AG10803 (cell line): ENCODE measurements at regions not wholly inside any gene's neighbourhood (a gene's known extent, or its start where the extent isn't known, plus 50 kb on each side); places are given as distances from the start of the nearest gene placed in this dataset.

Experiments
- DNase-seq: peaks from one replicate; pipeline ENCODE4 v3.0.0; 2010; ENCODE audit warnings: low read depth
- H3K4me3 ChIP-seq: 2 replicates; pipeline ENCODE4 v1.5.1; 2011; ENCODE audit warnings: mild to moderate bottlenecking, low read length, control low read depth
- TF ChIP-seq, protein P1 (sequence below): conservative IDR thresholded peaks from 2 replicates; pipeline ENCODE4 v1.5.1; 2011; ENCODE audit warnings: mild to moderate bottlenecking, low read length, control low read depth, inconsistent platforms

DNA sequence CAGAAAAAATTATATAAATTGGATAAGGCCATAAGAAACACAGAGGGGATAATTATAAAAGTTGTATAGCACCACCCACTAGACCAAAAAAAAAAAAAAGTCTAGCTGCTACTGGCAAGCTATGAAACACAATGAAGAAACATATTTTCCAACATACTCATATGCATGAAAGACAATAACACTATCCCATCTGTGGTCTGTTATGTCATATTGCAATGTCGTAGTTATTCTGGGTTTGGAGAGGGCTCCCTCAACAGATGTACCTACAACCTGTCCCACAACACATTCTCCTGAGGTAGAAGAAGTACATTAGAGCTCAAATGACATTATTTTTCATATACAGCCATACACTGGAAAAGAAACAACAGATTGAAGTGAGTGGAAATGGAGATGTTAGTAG, 517.6 kb upstream of the ADGRL4 start:
- no peak overlapping the region for H3K4me3 ChIP-seq
- TF ChIP-seq, protein P1, sequence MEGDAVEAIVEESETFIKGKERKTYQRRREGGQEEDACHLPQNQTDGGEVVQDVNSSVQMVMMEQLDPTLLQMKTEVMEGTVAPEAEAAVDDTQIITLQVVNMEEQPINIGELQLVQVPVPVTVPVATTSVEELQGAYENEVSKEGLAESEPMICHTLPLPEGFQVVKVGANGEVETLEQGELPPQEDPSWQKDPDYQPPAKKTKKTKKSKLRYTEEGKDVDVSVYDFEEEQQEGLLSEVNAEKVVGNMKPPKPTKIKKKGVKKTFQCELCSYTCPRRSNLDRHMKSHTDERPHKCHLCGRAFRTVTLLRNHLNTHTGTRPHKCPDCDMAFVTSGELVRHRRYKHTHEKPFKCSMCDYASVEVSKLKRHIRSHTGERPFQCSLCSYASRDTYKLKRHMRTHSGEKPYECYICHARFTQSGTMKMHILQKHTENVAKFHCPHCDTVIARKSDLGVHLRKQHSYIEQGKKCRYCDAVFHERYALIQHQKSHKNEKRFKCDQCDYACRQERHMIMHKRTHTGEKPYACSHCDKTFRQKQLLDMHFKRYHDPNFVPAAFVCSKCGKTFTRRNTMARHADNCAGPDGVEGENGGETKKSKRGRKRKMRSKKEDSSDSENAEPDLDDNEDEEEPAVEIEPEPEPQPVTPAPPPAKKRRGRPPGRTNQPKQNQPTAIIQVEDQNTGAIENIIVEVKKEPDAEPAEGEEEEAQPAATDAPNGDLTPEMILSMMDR, result no peak
- DNase-seq, result no peak

- no peak for DNase-seq
- no peak overlapping the region for H3K4me3 ChIP-seq
- TF ChIP-seq, protein P1, result no peak
Measured at GRCh38 chr1:79519084-79519760, 512.7 kb upstream of the ADGRL4 start.

DNA sequence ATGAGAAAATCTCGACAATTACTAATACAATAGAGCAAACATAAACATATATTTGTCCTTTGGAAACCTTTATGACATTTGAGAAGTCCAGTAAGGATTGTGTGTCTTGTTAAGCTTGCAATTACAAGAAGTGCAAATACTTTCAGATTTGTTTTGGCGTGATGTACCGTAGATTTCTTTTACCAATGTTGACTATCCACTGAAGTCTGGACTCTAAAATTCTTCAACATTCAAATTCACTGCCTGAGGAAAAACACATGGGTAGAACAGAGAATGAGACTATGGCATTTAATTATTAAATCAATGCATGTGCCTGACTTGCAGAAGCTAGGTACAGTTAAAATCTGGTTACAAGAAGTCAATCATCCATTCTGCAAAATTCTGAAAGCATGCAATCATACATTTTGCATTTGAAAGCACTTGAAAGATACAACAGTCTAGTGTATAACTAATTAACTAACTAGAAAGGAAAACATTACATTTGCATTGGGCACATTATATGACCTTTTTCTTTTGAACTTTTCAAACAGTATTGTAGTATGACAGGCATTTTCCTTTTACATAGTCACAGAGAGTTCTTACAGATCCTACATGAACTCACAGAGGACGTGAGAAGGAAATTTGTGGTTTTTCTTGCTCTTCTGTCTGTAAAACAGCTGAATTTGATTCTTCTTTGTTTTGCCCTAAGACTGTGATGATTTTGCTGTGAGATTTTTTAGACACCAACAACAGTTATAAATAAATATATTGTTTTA, 511.1 kb upstream of the ADGRL4 start:
- no peak overlapping the region for H3K4me3 ChIP-seq
- TF ChIP-seq, protein P1, result no peak
- DNase-seq, result no peak

- TF ChIP-seq, protein P1, result no peak
- no peak overlapping the region for H3K4me3 ChIP-seq
- no peak for DNase-seq
Measured at GRCh38 chr1:79507770-79508169, 501.2 kb upstream of the ADGRL4 start.

DNA sequence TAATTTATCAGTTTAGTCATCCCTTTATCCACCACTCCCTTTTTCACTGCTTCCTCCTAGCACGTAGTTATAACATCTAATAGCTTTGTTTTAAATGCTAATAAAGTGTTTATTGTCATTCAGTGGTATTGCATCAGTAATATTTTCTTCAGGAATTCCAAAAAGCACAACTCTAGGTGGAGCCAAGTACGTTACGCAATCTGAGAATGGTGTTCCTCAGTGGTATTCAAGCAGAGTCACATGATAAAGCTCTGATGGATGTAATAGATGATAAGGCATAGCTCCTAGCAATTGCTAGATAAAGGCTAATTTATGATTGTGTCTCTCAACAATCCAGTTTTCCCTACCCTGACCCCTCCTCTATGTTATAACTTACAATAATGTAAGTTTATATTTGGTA, 494.6 kb upstream of the ADGRL4 start:
- TF ChIP-seq, protein P1, result no peak
- no peak overlapping the region for H3K4me3 ChIP-seq

GRCh38 chr1:79499541-79499940, 493.0 kb upstream of the ADGRL4 start:
- no peak for DNase-seq
- TF ChIP-seq, protein P1, result no peak
- H3K4me3 ChIP-seq, result no peak overlapping the region

More for the DNA sequence above, 494.6 kb upstream of the ADGRL4 start:
- DNase-seq, result peak; percentile 28
